SH-SY5Y (cell line): ENCODE measurements at regions not wholly inside any gene's neighbourhood (a gene's known extent, or its start where the extent isn't known, plus 50 kb on each side); places are given as distances from the start of the nearest gene placed in this dataset.

ENCODE experiments used
- GATA2 ChIP-seq: IDR thresholded peaks from 2 replicates; pipeline ENCODE4 v1.6.1; 2011; ENCODE audit warnings: mild to moderate bottlenecking, low read depth, low read length
- GATA3 ChIP-seq: IDR thresholded peaks from 2 replicates; pipeline ENCODE4 v1.6.1; 2011; ENCODE audit warnings: low read depth, mild to moderate bottlenecking, low read length, moderate library complexity

DNA sequence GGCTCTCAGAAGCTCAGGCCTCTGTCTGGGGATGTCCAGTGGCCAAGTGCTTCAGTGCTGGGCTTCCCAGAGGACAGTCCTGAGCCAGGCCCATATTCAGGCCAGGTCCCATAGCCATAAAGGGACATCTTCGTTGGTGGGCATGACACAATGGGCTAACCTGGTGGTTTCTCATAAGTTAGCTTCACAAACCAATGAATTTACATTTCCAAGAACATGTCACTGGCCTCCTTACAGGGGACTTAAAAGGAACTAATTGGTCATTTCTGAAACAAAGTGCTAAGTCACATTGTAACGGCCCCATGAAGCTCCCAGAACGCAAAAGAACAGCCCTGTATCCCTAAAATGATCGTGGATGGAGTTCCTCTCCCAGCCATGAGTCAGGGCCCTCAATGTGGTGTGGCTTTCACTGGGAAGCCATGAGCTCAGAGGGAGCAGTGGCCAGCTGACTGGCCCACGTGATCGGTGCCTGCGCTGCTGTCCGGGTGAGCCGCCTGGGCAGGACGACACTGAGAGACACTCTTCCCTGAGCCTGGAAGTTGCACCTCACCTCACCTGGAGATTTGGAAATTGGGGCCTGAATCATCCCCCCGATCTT is 163.7 kb upstream of the APCDD1 start:
- TF ChIP-seq GATA2 (no peak), GATA3 (no peak)
